ENCODE measurements at regions not wholly inside any gene's neighbourhood (a gene's known extent, or its start where the extent isn't known, plus 50 kb on each side); places are given as distances from the start of the nearest gene placed in this dataset.

- H3K4me1 ChIP-seq (ENCODE audit: control insufficient read depth in 2 of 2, insufficient read depth in 2 of 2, low read length in 2 of 2): no peaks in the 10 kb centered on the region
- peaks cover 0 to 5% (median 0%) of the 10 kb centered on the region in 3 experiments for H3K36me3 ChIP-seq (ENCODE audit: control insufficient read depth in 2 of 3, insufficient read depth in 3 of 3, low read length in 3 of 3)
- Mint-ChIP-seq H3K27me3 (peaks cover 0 to 10% (median 0%) of the 10 kb centered on the region in 5 donors), H3K4me3 (no peak overlapping the region), H3K9me3 (peaks cover 0 to 7% (median 0%) of the 10 kb centered on the region in 11 donors), H3K27ac (no peak overlapping the region), H3K4me1 (no peaks in the 10 kb centered on the region), H3K36me3 (peaks cover 4 to 45% (median 29%) of the 10 kb centered on the region in 5 donors)
- POLR2A ChIA-PET: no interaction called here
- CTCF ChIA-PET: no interaction called here
- DNase-seq (no peak), ATAC-seq (no peak)
- intact Hi-C loops (cut with micrococcal nuclease): no loop called here
- H3K27me3 ChIP-seq (ENCODE audit: control insufficient read depth in 2 of 2, insufficient read depth in 2 of 2, low read length in 2 of 2): no peaks in the 10 kb centered on the region
- no peak overlapping the region for H3K27ac ChIP-seq (ENCODE audit: low read depth, low read length)
- H3K9me3 ChIP-seq (ENCODE audit: control insufficient read depth in 2 of 3, low read length in 3 of 3): no peaks in the 10 kb centered on the region
- H3K4me3 ChIP-seq (ENCODE audit: low read length): no peak overlapping the region
Observed at GRCh38 chr17:63376949-63377348, 69.2 kb downstream of the CYB561 start.

- Mint-ChIP-seq H3K27me3 (peaks cover 0 to 17% (median 0%) of the 10 kb centered on the region in 5 donors), H3K36me3 (peaks cover 4 to 45% (median 29%) of the 10 kb centered on the region in 5 donors), H3K4me1 (no peaks in the 10 kb centered on the region), H3K4me3 (no peak overlapping the region), H3K9me3 (peaks cover 0 to 7% (median 0%) of the 10 kb centered on the region in 11 donors), H3K27ac (no peak overlapping the region)
- no peaks in the 10 kb centered on the region for H3K9me3 ChIP-seq (ENCODE audit: control insufficient read depth in 2 of 3, low read length in 3 of 3)
- H3K27ac ChIP-seq (ENCODE audit: low read depth, low read length): no peak overlapping the region
- POLR2A ChIA-PET: interaction anchor here (0.6 kb wide), 1 partner anchor 616 kb away, joined by 4 read pairs; no protein-coding TSS in a partner anchor
- intact Hi-C loops (cut with micrococcal nuclease): no loop called here
- CTCF ChIA-PET: no interaction called here
- no peak for DNase-seq
- no peak overlapping the region for H3K4me3 ChIP-seq (ENCODE audit: low read length)
- ATAC-seq: no peak
- no peaks in the 10 kb centered on the region for H3K27me3 ChIP-seq (ENCODE audit: control insufficient read depth in 2 of 2, insufficient read depth in 2 of 2, low read length in 2 of 2)
- no peaks in the 10 kb centered on the region for H3K4me1 ChIP-seq (ENCODE audit: control insufficient read depth in 2 of 2, insufficient read depth in 2 of 2, low read length in 2 of 2)
- peaks cover 0 to 5% (median 0%) of the 10 kb centered on the region in 3 experiments for H3K36me3 ChIP-seq (ENCODE audit: control insufficient read depth in 2 of 3, insufficient read depth in 3 of 3, low read length in 3 of 3)
Observed at GRCh38 chr17:63378411-63379375, 67.4 kb downstream of the CYB561 start.

- ChIA-PET CTCF (no interaction called here), POLR2A (no interaction called here)
- intact Hi-C loops (cut with micrococcal nuclease): no loop called here
- Mint-ChIP-seq H3K4me3 (no peak overlapping the region), H3K27me3 (peaks cover 0 to 13% (median 0%) of the 10 kb centered on the region in 5 donors), H3K36me3 (peaks cover 4 to 40% (median 29%) of the 10 kb centered on the region in 5 donors), H3K27ac (no peak overlapping the region), H3K9me3 (peaks cover 0 to 7% (median 0%) of the 10 kb centered on the region in 11 donors), H3K4me1 (no peaks in the 10 kb centered on the region)
- Histone ChIP-seq H3K36me3 (ENCODE audit: control insufficient read depth in 2 of 3, insufficient read depth in 3 of 3, low read length in 3 of 3) (peaks cover 0 to 5% (median 0%) of the 10 kb centered on the region in 3 experiments), H3K4me1 (ENCODE audit: control insufficient read depth in 2 of 2, insufficient read depth in 2 of 2, low read length in 2 of 2) (no peaks in the 10 kb centered on the region), H3K27me3 (ENCODE audit: control insufficient read depth in 2 of 2, insufficient read depth in 2 of 2, low read length in 2 of 2) (no peaks in the 10 kb centered on the region), H3K4me3 (ENCODE audit: low read length) (no peak overlapping the region), H3K27ac (ENCODE audit: low read depth, low read length) (no peak overlapping the region), H3K9me3 (ENCODE audit: control insufficient read depth in 2 of 3, low read length in 3 of 3) (no peaks in the 10 kb centered on the region)
- no peak for DNase-seq
- ATAC-seq: no peak
Observed at GRCh38 chr17:63379636-63380035, 66.5 kb downstream of the CYB561 start.

- Histone ChIP-seq H3K4me1 (ENCODE audit: control insufficient read depth in 2 of 2, insufficient read depth in 2 of 2, low read length in 2 of 2) (no peaks in the 10 kb centered on the region), H3K4me3 (ENCODE audit: low read length) (no peak overlapping the region), H3K27me3 (ENCODE audit: control insufficient read depth in 2 of 2, insufficient read depth in 2 of 2, low read length in 2 of 2) (no peaks in the 10 kb centered on the region), H3K36me3 (ENCODE audit: control insufficient read depth in 2 of 3, insufficient read depth in 3 of 3, low read length in 3 of 3) (peaks cover 0 to 5% (median 0%) of the 10 kb centered on the region in 3 experiments), H3K9me3 (ENCODE audit: control insufficient read depth in 2 of 3, low read length in 3 of 3) (no peaks in the 10 kb centered on the region), H3K27ac (ENCODE audit: low read depth, low read length) (no peak overlapping the region)
- POLR2A ChIA-PET: no interaction called here
- Mint-ChIP-seq H3K36me3 (peaks cover 4 to 31% (median 26%) of the 10 kb centered on the region in 5 donors), H3K27me3 (peaks cover 0 to 7% (median 0%) of the 10 kb centered on the region in 5 donors), H3K4me1 (no peaks in the 10 kb centered on the region), H3K27ac (no peak overlapping the region), H3K9me3 (peaks cover 0 to 7% (median 0%) of the 10 kb centered on the region in 11 donors), H3K4me3 (no peak overlapping the region)
- CTCF ChIA-PET: interaction anchor here (1.0 kb wide), 1 partner anchor 25 kb away, joined by 7 read pairs; no protein-coding TSS in a partner anchor
- ATAC-seq (no peak), DNase-seq (no peak)
- intact Hi-C loops (cut with micrococcal nuclease): no loop called here
Observed at GRCh38 chr17:63381101-63381729, 64.9 kb downstream of the CYB561 start.

- no peaks in the 10 kb centered on the region for H3K4me1 Mint-ChIP-seq
- no peaks in the 10 kb centered on the region for H3K9me3 ChIP-seq (ENCODE audit: control insufficient read depth in 2 of 3, low read length in 3 of 3)
- no peak overlapping the region for H3K27ac Mint-ChIP-seq
- no peak overlapping the region for H3K4me3 ChIP-seq (ENCODE audit: low read length)
- H3K36me3 ChIP-seq (ENCODE audit: control insufficient read depth in 2 of 3, insufficient read depth in 3 of 3, low read length in 3 of 3): peaks cover 0 to 5% (median 0%) of the 10 kb centered on the region in 3 experiments
- no peak overlapping the region for H3K4me3 Mint-ChIP-seq
- peaks cover 4 to 28% (median 25%) of the 10 kb centered on the region in 5 donors for H3K36me3 Mint-ChIP-seq
- intact Hi-C loops (cut with micrococcal nuclease): no loop called here
- H3K9me3 Mint-ChIP-seq: peaks cover 0 to 7% (median 0%) of the 10 kb centered on the region in 11 donors
- DNase-seq (no peak), ATAC-seq (no peak)
- no peaks in the 10 kb centered on the region for H3K4me1 ChIP-seq (ENCODE audit: control insufficient read depth in 2 of 2, insufficient read depth in 2 of 2, low read length in 2 of 2)
- peaks cover 0 to 7% (median 0%) of the 10 kb centered on the region in 5 donors for H3K27me3 Mint-ChIP-seq
- POLR2A ChIA-PET: no interaction called here
- H3K27me3 ChIP-seq (ENCODE audit: control insufficient read depth in 2 of 2, insufficient read depth in 2 of 2, low read length in 2 of 2): no peaks in the 10 kb centered on the region
- CTCF ChIA-PET: interaction anchor here (1.0 kb wide), 1 partner anchor 24 kb away, joined by 7 read pairs; no protein-coding TSS in a partner anchor
- no peak overlapping the region for H3K27ac ChIP-seq (ENCODE audit: low read depth, low read length)
Observed at GRCh38 chr17:63382136-63382535, 64.0 kb downstream of the CYB561 start.
